ENCODE measurements at regions not wholly inside any gene's neighbourhood (a gene's known extent, or its start where the extent isn't known, plus 50 kb on each side); places are given as distances from the start of the nearest gene placed in this dataset.

GRCh38 chr9:89720696-89721175, 115.9 kb downstream of the GADD45G start:
- no peak overlapping the region for H3K9ac ChIP-seq (ENCODE audit: low read length)
- H3K4me1 ChIP-seq (ENCODE audit: control insufficient read depth, insufficient read depth, low read length), result no peaks in the 10 kb centered on the region
- H3K27ac ChIP-seq (ENCODE audit: low read depth, low read length), result no peak overlapping the region
- H3K36me3 ChIP-seq (ENCODE audit: control insufficient read depth, insufficient read depth, low read length), result no peaks in the 10 kb centered on the region
- H3K27me3 ChIP-seq (ENCODE audit: control insufficient read depth, insufficient read depth, low read length), result no peaks in the 10 kb centered on the region
- H3K4me3 ChIP-seq (ENCODE audit: low read length), result no peak overlapping the region

GRCh38 chr9:89721176-89721700, 116.4 kb downstream of the GADD45G start:
- Histone ChIP-seq H3K4me3 (ENCODE audit: low read length) (no peak overlapping the region), H3K9ac (ENCODE audit: low read length) (no peak overlapping the region), H3K27me3 (ENCODE audit: control insufficient read depth, insufficient read depth, low read length) (no peaks in the 10 kb centered on the region), H3K4me1 (ENCODE audit: control insufficient read depth, insufficient read depth, low read length) (no peaks in the 10 kb centered on the region), H3K36me3 (ENCODE audit: control insufficient read depth, insufficient read depth, low read length) (no peaks in the 10 kb centered on the region), H3K27ac (ENCODE audit: low read depth, low read length) (no peak overlapping the region)

- H3K36me3 ChIP-seq (ENCODE audit: control insufficient read depth, insufficient read depth, low read length), result no peaks in the 10 kb centered on the region
- no peak overlapping the region for H3K27ac ChIP-seq (ENCODE audit: low read depth, low read length)
- no peak overlapping the region for H3K4me3 ChIP-seq (ENCODE audit: low read length)
- H3K27me3 ChIP-seq (ENCODE audit: control insufficient read depth, insufficient read depth, low read length), result no peaks in the 10 kb centered on the region
- no peak overlapping the region for H3K9ac ChIP-seq (ENCODE audit: low read length)
- no peaks in the 10 kb centered on the region for H3K4me1 ChIP-seq (ENCODE audit: control insufficient read depth, insufficient read depth, low read length)
Observed at GRCh38 chr9:89721971-89722530, 117.2 kb downstream of the GADD45G start.

GRCh38 chr9:89722712-89723111, 117.9 kb downstream of the GADD45G start:
- H3K4me3 ChIP-seq (ENCODE audit: low read length), result no peak overlapping the region
- H3K9ac ChIP-seq (ENCODE audit: low read length), result no peak overlapping the region
- no peaks in the 10 kb centered on the region for H3K36me3 ChIP-seq (ENCODE audit: control insufficient read depth, insufficient read depth, low read length)
- H3K4me1 ChIP-seq (ENCODE audit: control insufficient read depth, insufficient read depth, low read length), result no peaks in the 10 kb centered on the region
- H3K27ac ChIP-seq (ENCODE audit: low read depth, low read length), result no peak overlapping the region
- H3K27me3 ChIP-seq (ENCODE audit: control insufficient read depth, insufficient read depth, low read length), result no peaks in the 10 kb centered on the region

GRCh38 chr9:89723469-89724100, 118.8 kb downstream of the GADD45G start:
- H3K4me1 ChIP-seq (ENCODE audit: control insufficient read depth, insufficient read depth, low read length), result no peaks in the 10 kb centered on the region
- no peak overlapping the region for H3K9ac ChIP-seq (ENCODE audit: low read length)
- H3K27me3 ChIP-seq (ENCODE audit: control insufficient read depth, insufficient read depth, low read length), result no peaks in the 10 kb centered on the region
- no peaks in the 10 kb centered on the region for H3K36me3 ChIP-seq (ENCODE audit: control insufficient read depth, insufficient read depth, low read length)
- no peak overlapping the region for H3K27ac ChIP-seq (ENCODE audit: low read depth, low read length)
- no peak overlapping the region for H3K4me3 ChIP-seq (ENCODE audit: low read length)

- Histone ChIP-seq H3K4me3 (ENCODE audit: low read length) (no peak overlapping the region), H3K27me3 (ENCODE audit: control insufficient read depth, insufficient read depth, low read length) (no peaks in the 10 kb centered on the region), H3K9ac (ENCODE audit: low read length) (no peak overlapping the region), H3K27ac (ENCODE audit: low read depth, low read length) (no peak overlapping the region), H3K4me1 (ENCODE audit: control insufficient read depth, insufficient read depth, low read length) (no peaks in the 10 kb centered on the region), H3K36me3 (ENCODE audit: control insufficient read depth, insufficient read depth, low read length) (no peaks in the 10 kb centered on the region)
Observed at GRCh38 chr9:89724659-89725058, 119.8 kb downstream of the GADD45G start.

GRCh38 chr9:89725271-89725670, 120.5 kb downstream of the GADD45G start:
- Histone ChIP-seq H3K4me1 (ENCODE audit: control insufficient read depth, insufficient read depth, low read length) (no peaks in the 10 kb centered on the region), H3K4me3 (ENCODE audit: low read length) (no peak overlapping the region), H3K27ac (ENCODE audit: low read depth, low read length) (no peak overlapping the region), H3K9ac (ENCODE audit: low read length) (no peak overlapping the region), H3K36me3 (ENCODE audit: control insufficient read depth, insufficient read depth, low read length) (no peaks in the 10 kb centered on the region), H3K27me3 (ENCODE audit: control insufficient read depth, insufficient read depth, low read length) (no peaks in the 10 kb centered on the region)

- H3K9ac ChIP-seq (ENCODE audit: low read length), result no peak overlapping the region
- H3K27me3 ChIP-seq (ENCODE audit: control insufficient read depth, insufficient read depth, low read length), result no peaks in the 10 kb centered on the region
- no peaks in the 10 kb centered on the region for H3K36me3 ChIP-seq (ENCODE audit: control insufficient read depth, insufficient read depth, low read length)
- peaks cover 5% of the 10 kb centered on the region for H3K4me1 ChIP-seq (ENCODE audit: control insufficient read depth, insufficient read depth, low read length)
- no peak overlapping the region for H3K27ac ChIP-seq (ENCODE audit: low read depth, low read length)
- no peak overlapping the region for H3K4me3 ChIP-seq (ENCODE audit: low read length)
Observed at GRCh38 chr9:89729954-89730530, 125.2 kb downstream of the GADD45G start.

GRCh38 chr9:89730715-89731114, 125.9 kb downstream of the GADD45G start:
- H3K4me3 ChIP-seq (ENCODE audit: low read length), result no peak overlapping the region
- no peaks in the 10 kb centered on the region for H3K36me3 ChIP-seq (ENCODE audit: control insufficient read depth, insufficient read depth, low read length)
- H3K4me1 ChIP-seq (ENCODE audit: control insufficient read depth, insufficient read depth, low read length), result peaks cover 5% of the 10 kb centered on the region
- no peak overlapping the region for H3K9ac ChIP-seq (ENCODE audit: low read length)
- H3K27ac ChIP-seq (ENCODE audit: low read depth, low read length), result no peak overlapping the region
- no peaks in the 10 kb centered on the region for H3K27me3 ChIP-seq (ENCODE audit: control insufficient read depth, insufficient read depth, low read length)

- Histone ChIP-seq H3K36me3 (ENCODE audit: control insufficient read depth, insufficient read depth, low read length) (no peaks in the 10 kb centered on the region), H3K9ac (ENCODE audit: low read length) (no peak overlapping the region), H3K4me1 (ENCODE audit: control insufficient read depth, insufficient read depth, low read length) (peaks cover 5% of the 10 kb centered on the region), H3K27me3 (ENCODE audit: control insufficient read depth, insufficient read depth, low read length) (no peaks in the 10 kb centered on the region), H3K27ac (ENCODE audit: low read depth, low read length) (no peak overlapping the region), H3K4me3 (ENCODE audit: low read length) (no peak overlapping the region)
Observed at GRCh38 chr9:89731262-89732182, 126.7 kb downstream of the GADD45G start.

GRCh38 chr9:89732295-89732938, 127.6 kb downstream of the GADD45G start:
- Histone ChIP-seq H3K27ac (ENCODE audit: low read depth, low read length) (no peak overlapping the region), H3K27me3 (ENCODE audit: control insufficient read depth, insufficient read depth, low read length) (no peaks in the 10 kb centered on the region), H3K9ac (ENCODE audit: low read length) (no peak overlapping the region), H3K36me3 (ENCODE audit: control insufficient read depth, insufficient read depth, low read length) (no peaks in the 10 kb centered on the region), H3K4me3 (ENCODE audit: low read length) (no peak overlapping the region), H3K4me1 (ENCODE audit: control insufficient read depth, insufficient read depth, low read length) (peaks cover 5% of the 10 kb centered on the region)

GRCh38 chr9:89732939-89733324, 128.1 kb downstream of the GADD45G start:
- H3K4me1 ChIP-seq (ENCODE audit: control insufficient read depth, insufficient read depth, low read length), result peaks cover 5% of the 10 kb centered on the region
- no peaks in the 10 kb centered on the region for H3K27me3 ChIP-seq (ENCODE audit: control insufficient read depth, insufficient read depth, low read length)
- H3K4me3 ChIP-seq (ENCODE audit: low read length), result no peak overlapping the region
- no peaks in the 10 kb centered on the region for H3K36me3 ChIP-seq (ENCODE audit: control insufficient read depth, insufficient read depth, low read length)
- no peak overlapping the region for H3K27ac ChIP-seq (ENCODE audit: low read depth, low read length)
- no peak overlapping the region for H3K9ac ChIP-seq (ENCODE audit: low read length)
